ENCODE measurements at regions not wholly inside any gene's neighbourhood (a gene's known extent, or its start where the extent isn't known, plus 50 kb on each side); places are given as distances from the start of the nearest gene placed in this dataset.

DNA sequence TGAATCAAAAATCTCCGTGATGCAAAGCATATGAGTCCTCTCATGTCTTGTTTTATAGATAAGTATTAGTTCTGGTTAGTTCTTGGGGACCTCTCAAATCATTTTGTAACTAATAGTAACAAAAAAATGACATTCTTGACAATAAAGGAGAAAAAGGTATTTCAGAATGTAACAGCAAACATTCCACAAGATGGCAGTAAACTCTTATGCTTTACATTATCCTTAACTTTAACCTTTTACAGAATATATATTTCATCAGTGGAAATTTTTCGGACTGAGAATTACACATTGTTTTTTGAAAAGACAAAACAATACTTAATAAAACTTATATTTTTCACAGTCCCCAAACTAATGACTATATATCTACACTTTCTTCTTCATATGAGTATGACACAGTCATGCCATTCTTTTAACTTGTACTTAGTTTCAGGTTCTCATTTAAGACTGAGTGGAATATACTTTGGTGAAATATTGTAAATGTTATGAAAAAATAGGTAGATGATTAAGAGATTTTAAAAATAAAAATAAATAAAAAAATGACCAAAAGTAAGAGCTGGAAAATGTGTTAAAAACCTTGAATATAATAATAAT, 142.9 kb upstream of the NXPH2 start:
- H3K4me3 ChIP-seq (ENCODE audit: low read depth in 1 of 3, low read length in 3 of 3) = no peak overlapping the region
- no peaks in the 10 kb centered on the region for H3K9me3 ChIP-seq (ENCODE audit: control insufficient read depth in 2 of 2, insufficient read depth in 1 of 2, low read depth in 1 of 2, low read length in 1 of 2)
- no peaks in the 10 kb centered on the region for H3K27me3 ChIP-seq (ENCODE audit: control insufficient read depth in 3 of 3, insufficient read depth in 3 of 3, low read length in 3 of 3)
- H3K4me1 ChIP-seq (ENCODE audit: control insufficient read depth in 3 of 3, insufficient read depth in 2 of 3, low read depth in 1 of 3, low read length in 2 of 3) = no peaks in the 10 kb centered on the region
- WGBS, 3 donors = 29 to 39% (median 32%) methylated on average over 2 of the region's 2 CpGs
- DNase-seq = no peak
- no peak overlapping the region for H3K27ac ChIP-seq (ENCODE audit: low read depth in 1 of 3, low read length in 2 of 3)
- peak; percentile 70 for FAIRE-seq
- H3K36me3 ChIP-seq (ENCODE audit: control insufficient read depth in 3 of 3, insufficient read depth in 2 of 3, low read depth in 1 of 3, low read length in 3 of 3) = no peaks in the 10 kb centered on the region

DNA sequence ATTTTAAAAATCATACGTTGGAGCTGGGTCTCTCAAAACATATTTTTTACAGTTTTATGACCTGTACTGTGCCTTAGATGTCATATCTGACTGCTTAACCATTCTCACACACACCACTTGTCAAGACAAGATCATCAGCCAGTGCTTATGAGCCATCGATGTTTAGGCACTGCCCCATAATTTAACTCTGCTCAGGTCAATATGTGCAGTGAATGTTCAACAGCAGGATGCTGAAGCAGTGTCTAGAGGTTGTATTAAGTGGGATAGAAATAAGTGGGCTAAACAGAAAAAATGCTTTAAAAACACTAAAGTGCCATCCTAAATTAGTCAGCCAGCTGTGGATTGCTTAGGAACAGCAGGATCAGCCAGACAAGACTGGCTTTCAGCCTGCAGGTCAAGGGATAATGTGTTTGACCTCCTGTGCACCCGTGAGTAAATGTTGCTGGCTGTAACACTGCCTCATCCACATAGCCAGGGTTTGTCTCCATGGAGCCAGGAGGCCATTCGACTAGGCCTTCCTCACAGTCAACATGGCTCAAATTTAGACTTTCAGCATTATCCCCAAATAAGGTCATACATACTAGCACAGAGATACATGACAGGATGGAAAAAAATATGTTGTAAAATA, 139.0 kb upstream of the NXPH2 start:
- no peak overlapping the region for H3K27ac ChIP-seq (ENCODE audit: low read depth in 1 of 3, low read length in 2 of 3)
- H3K36me3 ChIP-seq (ENCODE audit: control insufficient read depth in 3 of 3, insufficient read depth in 2 of 3, low read depth in 1 of 3, low read length in 3 of 3) = no peaks in the 10 kb centered on the region
- no peaks in the 10 kb centered on the region for H3K9me3 ChIP-seq (ENCODE audit: control insufficient read depth in 2 of 2, insufficient read depth in 1 of 2, low read depth in 1 of 2, low read length in 1 of 2)
- DNase-seq (no peak), FAIRE-seq (no peak)
- H3K4me3 ChIP-seq (ENCODE audit: low read depth in 1 of 3, low read length in 3 of 3) = no peak overlapping the region
- H3K4me1 ChIP-seq (ENCODE audit: control insufficient read depth in 3 of 3, insufficient read depth in 2 of 3, low read depth in 1 of 3, low read length in 2 of 3) = no peaks in the 10 kb centered on the region
- no peaks in the 10 kb centered on the region for H3K27me3 ChIP-seq (ENCODE audit: control insufficient read depth in 3 of 3, insufficient read depth in 3 of 3, low read length in 3 of 3)
- 44 to 50% (median 49%) methylated on average over 4 of the region's 4 CpGs for WGBS, 3 donors

DNA sequence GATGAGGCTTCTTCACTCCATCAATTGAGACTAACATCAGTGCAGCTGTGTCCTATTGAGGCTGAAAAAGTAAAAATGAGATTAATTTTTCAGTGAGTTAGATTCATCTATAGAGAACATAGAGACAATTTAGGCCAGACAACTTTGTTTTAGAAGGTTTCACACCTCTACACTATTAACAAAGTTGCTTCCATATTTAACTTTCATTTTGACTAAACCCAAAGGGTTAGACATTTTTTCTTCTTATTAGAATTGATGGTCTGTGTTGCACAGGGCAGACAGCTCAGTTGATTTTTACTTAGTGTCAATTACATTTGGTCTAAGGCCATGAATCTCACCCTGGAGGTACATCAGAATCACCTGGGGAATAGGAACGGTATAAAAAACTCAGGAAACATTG, 130.2 kb upstream of the NXPH2 start:
- H3K36me3 ChIP-seq (ENCODE audit: control insufficient read depth in 3 of 3, insufficient read depth in 2 of 3, low read depth in 1 of 3, low read length in 3 of 3) = no peaks in the 10 kb centered on the region
- H3K4me1 ChIP-seq (ENCODE audit: control insufficient read depth in 3 of 3, insufficient read depth in 2 of 3, low read depth in 1 of 3, low read length in 2 of 3) = no peaks in the 10 kb centered on the region
- no peak overlapping the region for H3K4me3 ChIP-seq (ENCODE audit: low read depth in 1 of 3, low read length in 3 of 3)
- H3K27me3 ChIP-seq (ENCODE audit: control insufficient read depth in 3 of 3, insufficient read depth in 3 of 3, low read length in 3 of 3) = no peaks in the 10 kb centered on the region
- H3K9me3 ChIP-seq (ENCODE audit: control insufficient read depth in 2 of 2, insufficient read depth in 1 of 2, low read depth in 1 of 2, low read length in 1 of 2) = no peaks in the 10 kb centered on the region
- 48 to 74% (median 69%) methylated on average over 1 of the region's 1 CpG for WGBS, 3 donors
- FAIRE-seq (no peak), DNase-seq (no peak)
- H3K27ac ChIP-seq (ENCODE audit: low read depth in 1 of 3, low read length in 2 of 3) = no peak overlapping the region

DNA sequence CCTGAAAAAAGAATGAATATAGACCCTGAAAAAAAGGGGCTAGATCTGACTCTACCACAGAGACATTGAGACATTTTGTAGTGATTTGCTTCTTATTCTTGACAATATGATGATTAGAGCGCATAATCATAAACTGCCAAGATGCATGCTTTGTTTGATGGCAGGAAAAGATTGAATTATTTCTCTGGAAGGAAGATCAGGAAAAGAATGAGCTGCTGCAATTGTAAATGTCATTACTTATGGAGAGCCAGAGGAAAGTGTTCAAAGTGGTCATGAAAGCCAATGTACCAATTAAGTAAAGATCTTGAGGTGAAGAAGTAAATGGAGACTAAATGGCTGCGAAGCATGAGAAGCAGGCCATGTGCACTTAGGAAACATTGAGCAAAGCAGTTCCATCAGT, 126.4 kb upstream of the NXPH2 start:
- no peak overlapping the region for H3K4me3 ChIP-seq (ENCODE audit: low read depth in 1 of 3, low read length in 3 of 3)
- H3K36me3 ChIP-seq (ENCODE audit: control insufficient read depth in 3 of 3, insufficient read depth in 2 of 3, low read depth in 1 of 3, low read length in 3 of 3) = no peaks in the 10 kb centered on the region
- no peak overlapping the region for H3K27ac ChIP-seq (ENCODE audit: low read depth in 1 of 3, low read length in 2 of 3)
- H3K4me1 ChIP-seq (ENCODE audit: control insufficient read depth in 3 of 3, insufficient read depth in 2 of 3, low read depth in 1 of 3, low read length in 2 of 3) = no peaks in the 10 kb centered on the region
- DNase-seq (no peak), FAIRE-seq (no peak)
- H3K27me3 ChIP-seq (ENCODE audit: control insufficient read depth in 3 of 3, insufficient read depth in 3 of 3, low read length in 3 of 3) = no peaks in the 10 kb centered on the region
- no peaks in the 10 kb centered on the region for H3K9me3 ChIP-seq (ENCODE audit: control insufficient read depth in 2 of 2, insufficient read depth in 1 of 2, low read depth in 1 of 2, low read length in 1 of 2)
- WGBS, 3 donors = 85 to 89% (median 87%) methylated on average over 2 of the region's 2 CpGs

DNA sequence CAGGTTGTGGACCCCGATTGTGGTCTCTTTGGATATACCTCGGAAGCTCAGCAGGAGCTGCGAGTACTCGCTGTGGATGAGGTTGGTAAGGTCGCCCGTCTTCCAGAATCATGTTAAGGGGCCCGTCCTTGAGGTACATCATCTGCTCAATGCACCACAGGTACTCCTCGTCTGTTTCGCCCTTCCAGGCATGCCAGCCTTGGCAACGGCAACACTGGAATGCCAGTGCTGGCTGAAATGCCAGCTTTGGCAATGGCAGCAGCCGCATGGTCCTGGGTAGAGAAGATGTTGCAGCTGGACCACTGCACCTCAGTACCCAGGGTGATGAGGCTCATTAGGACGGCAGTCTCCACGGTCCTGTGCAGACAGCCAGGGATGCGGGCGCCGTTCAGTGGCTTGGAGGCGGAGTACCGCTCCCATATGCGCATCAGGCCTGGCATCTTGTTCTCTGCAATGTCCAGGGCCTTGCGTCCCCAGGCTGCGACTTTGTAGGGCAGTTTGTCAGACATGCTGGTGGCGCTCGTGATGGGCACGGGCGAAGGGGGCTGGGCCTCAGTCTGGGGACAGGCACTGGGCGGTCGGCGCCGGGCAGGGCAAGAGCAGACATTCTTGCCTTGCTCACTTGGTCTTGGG, 122.2 kb upstream of the NXPH2 start:
- DNase-seq (no peak), FAIRE-seq (no peak)
- Histone ChIP-seq H3K27me3 (ENCODE audit: control insufficient read depth in 3 of 3, insufficient read depth in 3 of 3, low read length in 3 of 3) (no peaks in the 10 kb centered on the region), H3K4me1 (ENCODE audit: control insufficient read depth in 3 of 3, insufficient read depth in 2 of 3, low read depth in 1 of 3, low read length in 2 of 3) (no peaks in the 10 kb centered on the region), H3K9me3 (ENCODE audit: control insufficient read depth in 2 of 2, insufficient read depth in 1 of 2, low read depth in 1 of 2, low read length in 1 of 2) (no peaks in the 10 kb centered on the region), H3K27ac (ENCODE audit: low read depth in 1 of 3, low read length in 2 of 3) (no peak overlapping the region), H3K4me3 (ENCODE audit: low read depth in 1 of 3, low read length in 3 of 3) (no peak overlapping the region), H3K36me3 (ENCODE audit: control insufficient read depth in 3 of 3, insufficient read depth in 2 of 3, low read depth in 1 of 3, low read length in 3 of 3) (no peaks in the 10 kb centered on the region)
- WGBS, 3 donors = 91 to 95% (median 95%) methylated on average over 29 of the region's 29 CpGs

DNA sequence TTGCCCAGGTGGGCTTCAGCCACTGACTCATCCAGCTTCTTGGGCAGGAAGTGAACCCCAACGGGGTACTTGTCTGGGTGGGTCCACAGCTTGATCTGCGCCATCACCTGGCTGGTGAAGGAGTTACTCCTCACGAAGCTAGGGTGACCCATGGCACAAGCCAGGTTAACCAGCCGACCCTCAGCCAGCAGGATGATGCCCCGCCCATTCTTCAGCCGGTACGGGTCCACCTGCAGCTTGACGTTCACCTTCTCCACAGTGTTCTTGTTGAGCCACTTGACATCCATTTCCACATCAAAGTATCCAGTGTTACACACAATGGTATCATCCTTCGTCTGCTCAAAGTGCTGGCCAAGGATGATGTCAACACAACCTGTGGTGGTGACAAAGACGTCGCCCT, 121.3 kb upstream of the NXPH2 start:
- Histone ChIP-seq H3K27ac (ENCODE audit: low read depth in 1 of 3, low read length in 2 of 3) (no peak overlapping the region), H3K36me3 (ENCODE audit: control insufficient read depth in 3 of 3, insufficient read depth in 2 of 3, low read depth in 1 of 3, low read length in 3 of 3) (no peaks in the 10 kb centered on the region), H3K4me1 (ENCODE audit: control insufficient read depth in 3 of 3, insufficient read depth in 2 of 3, low read depth in 1 of 3, low read length in 2 of 3) (no peaks in the 10 kb centered on the region), H3K4me3 (ENCODE audit: low read depth in 1 of 3, low read length in 3 of 3) (no peak overlapping the region), H3K27me3 (ENCODE audit: control insufficient read depth in 3 of 3, insufficient read depth in 3 of 3, low read length in 3 of 3) (no peaks in the 10 kb centered on the region), H3K9me3 (ENCODE audit: control insufficient read depth in 2 of 2, insufficient read depth in 1 of 2, low read depth in 1 of 2, low read length in 1 of 2) (no peaks in the 10 kb centered on the region)
- no peak for DNase-seq
- 87 to 91% (median 88%) methylated on average over 11 of the region's 11 CpGs for WGBS, 3 donors
- FAIRE-seq = no peak

DNA sequence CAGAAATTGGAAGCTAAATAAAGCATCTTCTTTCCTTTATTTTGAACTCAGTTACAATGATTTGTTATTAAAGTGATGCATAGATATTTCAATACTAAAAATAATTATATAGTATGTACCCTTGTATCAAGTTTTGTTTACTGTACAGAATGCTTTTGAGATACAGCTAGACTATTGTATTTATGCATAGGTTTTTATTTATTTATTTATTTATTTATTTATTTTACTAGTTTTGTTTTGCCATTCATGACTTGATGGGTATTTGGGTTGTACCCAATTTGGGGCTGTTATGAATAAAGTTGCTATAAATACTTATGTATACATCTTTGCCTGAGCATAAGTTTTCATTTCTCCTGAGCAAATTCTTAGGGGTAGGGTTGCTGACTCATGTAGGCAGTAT, 118.7 kb upstream of the NXPH2 start:
- Histone ChIP-seq H3K9me3 (ENCODE audit: control insufficient read depth in 2 of 2, insufficient read depth in 1 of 2, low read depth in 1 of 2, low read length in 1 of 2) (no peaks in the 10 kb centered on the region), H3K4me3 (ENCODE audit: low read depth in 1 of 3, low read length in 3 of 3) (no peak overlapping the region), H3K4me1 (ENCODE audit: control insufficient read depth in 3 of 3, insufficient read depth in 2 of 3, low read depth in 1 of 3, low read length in 2 of 3) (no peaks in the 10 kb centered on the region), H3K27me3 (ENCODE audit: control insufficient read depth in 3 of 3, insufficient read depth in 3 of 3, low read length in 3 of 3) (no peaks in the 10 kb centered on the region), H3K27ac (ENCODE audit: low read depth in 1 of 3, low read length in 2 of 3) (no peak overlapping the region), H3K36me3 (ENCODE audit: control insufficient read depth in 3 of 3, insufficient read depth in 2 of 3, low read depth in 1 of 3, low read length in 3 of 3) (no peaks in the 10 kb centered on the region)
- DNase-seq (no peak), FAIRE-seq (no peak)

DNA sequence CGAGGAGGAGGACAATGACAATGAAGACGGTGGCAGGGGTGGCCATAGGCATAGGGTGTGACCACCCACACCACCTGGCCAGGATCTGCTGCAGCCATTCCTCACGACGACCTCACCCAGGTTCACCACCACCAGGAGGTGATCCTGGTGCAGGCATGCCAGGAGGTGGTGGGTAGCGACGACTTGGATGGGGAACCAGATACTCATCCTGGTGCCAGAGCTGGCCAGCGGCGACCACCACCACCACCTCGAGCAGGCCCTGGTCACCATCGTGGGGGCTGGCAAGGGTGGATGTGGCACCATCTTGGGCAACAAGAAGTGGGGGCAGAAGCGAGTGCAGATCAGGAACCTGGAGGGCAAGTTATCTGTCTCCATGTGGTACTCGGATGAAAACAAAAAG, 117.1 kb upstream of the NXPH2 start:
- FAIRE-seq = no peak
- Histone ChIP-seq H3K4me1 (ENCODE audit: control insufficient read depth in 3 of 3, insufficient read depth in 2 of 3, low read depth in 1 of 3, low read length in 2 of 3) (no peaks in the 10 kb centered on the region), H3K36me3 (ENCODE audit: control insufficient read depth in 3 of 3, insufficient read depth in 2 of 3, low read depth in 1 of 3, low read length in 3 of 3) (no peaks in the 10 kb centered on the region), H3K27ac (ENCODE audit: low read depth in 1 of 3, low read length in 2 of 3) (no peak overlapping the region), H3K27me3 (ENCODE audit: control insufficient read depth in 3 of 3, insufficient read depth in 3 of 3, low read length in 3 of 3) (no peaks in the 10 kb centered on the region), H3K9me3 (ENCODE audit: control insufficient read depth in 2 of 2, insufficient read depth in 1 of 2, low read depth in 1 of 2, low read length in 1 of 2) (no peaks in the 10 kb centered on the region), H3K4me3 (ENCODE audit: low read depth in 1 of 3, low read length in 3 of 3) (no peak overlapping the region)
- 84 to 86% (median 85%) methylated on average over 12 of the region's 12 CpGs for WGBS, 3 donors
- no peak for DNase-seq

DNA sequence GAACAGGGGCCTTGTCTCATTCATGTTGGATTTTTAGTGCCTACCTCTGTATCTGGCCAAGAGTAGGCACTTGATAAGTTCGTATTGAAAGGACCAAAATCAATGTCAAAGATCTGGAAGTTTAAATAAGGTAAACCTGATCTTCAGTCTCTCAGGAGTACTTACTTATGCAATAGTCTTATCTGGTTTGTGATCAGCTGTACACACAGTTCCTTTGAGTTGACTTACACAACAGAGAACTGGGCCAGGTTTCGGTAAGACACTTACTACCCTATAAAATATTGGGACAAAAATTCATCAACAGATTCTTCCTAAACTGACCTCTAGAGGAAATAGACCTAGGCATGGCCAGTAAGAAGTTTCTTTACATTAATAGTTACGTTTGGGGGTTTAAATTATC, 113.6 kb upstream of the NXPH2 start:
- WGBS, 3 donors = 40 to 62% (median 44%) methylated on average over 3 of the region's 3 CpGs
- FAIRE-seq = no peak
- H3K4me3 ChIP-seq (ENCODE audit: low read depth in 1 of 3, low read length in 3 of 3) = no peak overlapping the region

More for the DNA sequence above, 113.6 kb upstream of the NXPH2 start:
- Histone ChIP-seq H3K4me1 (ENCODE audit: control insufficient read depth in 3 of 3, insufficient read depth in 2 of 3, low read depth in 1 of 3, low read length in 2 of 3) (no peaks in the 10 kb centered on the region), H3K27me3 (ENCODE audit: control insufficient read depth in 3 of 3, insufficient read depth in 3 of 3, low read length in 3 of 3) (no peaks in the 10 kb centered on the region), H3K9me3 (ENCODE audit: control insufficient read depth in 2 of 2, insufficient read depth in 1 of 2, low read depth in 1 of 2, low read length in 1 of 2) (no peaks in the 10 kb centered on the region), H3K27ac (ENCODE audit: low read depth in 1 of 3, low read length in 2 of 3) (no peak overlapping the region), H3K36me3 (ENCODE audit: control insufficient read depth in 3 of 3, insufficient read depth in 2 of 3, low read depth in 1 of 3, low read length in 3 of 3) (no peaks in the 10 kb centered on the region)
- no peak for DNase-seq

Data from small intestine (tissue), 7 donors.